Stimulated activated CD4-positive, alpha-beta T cell treated with anti-CD3 and anti-CD28 coated beads, TNF-alpha, amount 100 ng/mL, for 24 hours (primary cell): ENCODE measurements at regions not wholly inside any gene's neighbourhood (a gene's known extent, or its start where the extent isn't known, plus 50 kb on each side); places are given as distances from the start of the nearest gene placed in this dataset.
"Not testable (repeated sequence)": the region's sequence is repeated elsewhere in the genome, so short reads cannot be mapped to it uniquely, and the experiment has no call there.

ENCODE experiments used
- DNase-seq, 3 experiments: peaks; one replicate each; pipeline ENCODE4 v3.0.0-alpha.2; 2020; ENCODE audit warnings: low read depth in 3 of 3

GRCh38 chr22:23460517-23461031, 119.5 kb downstream of the IGLL1 start:
- not testable (repeated sequence) for DNase-seq

- not testable (repeated sequence) for DNase-seq
These were observed 120.2 kb downstream of the IGLL1 start for GRCh38 chr22:23459645-23460516.

DNA sequence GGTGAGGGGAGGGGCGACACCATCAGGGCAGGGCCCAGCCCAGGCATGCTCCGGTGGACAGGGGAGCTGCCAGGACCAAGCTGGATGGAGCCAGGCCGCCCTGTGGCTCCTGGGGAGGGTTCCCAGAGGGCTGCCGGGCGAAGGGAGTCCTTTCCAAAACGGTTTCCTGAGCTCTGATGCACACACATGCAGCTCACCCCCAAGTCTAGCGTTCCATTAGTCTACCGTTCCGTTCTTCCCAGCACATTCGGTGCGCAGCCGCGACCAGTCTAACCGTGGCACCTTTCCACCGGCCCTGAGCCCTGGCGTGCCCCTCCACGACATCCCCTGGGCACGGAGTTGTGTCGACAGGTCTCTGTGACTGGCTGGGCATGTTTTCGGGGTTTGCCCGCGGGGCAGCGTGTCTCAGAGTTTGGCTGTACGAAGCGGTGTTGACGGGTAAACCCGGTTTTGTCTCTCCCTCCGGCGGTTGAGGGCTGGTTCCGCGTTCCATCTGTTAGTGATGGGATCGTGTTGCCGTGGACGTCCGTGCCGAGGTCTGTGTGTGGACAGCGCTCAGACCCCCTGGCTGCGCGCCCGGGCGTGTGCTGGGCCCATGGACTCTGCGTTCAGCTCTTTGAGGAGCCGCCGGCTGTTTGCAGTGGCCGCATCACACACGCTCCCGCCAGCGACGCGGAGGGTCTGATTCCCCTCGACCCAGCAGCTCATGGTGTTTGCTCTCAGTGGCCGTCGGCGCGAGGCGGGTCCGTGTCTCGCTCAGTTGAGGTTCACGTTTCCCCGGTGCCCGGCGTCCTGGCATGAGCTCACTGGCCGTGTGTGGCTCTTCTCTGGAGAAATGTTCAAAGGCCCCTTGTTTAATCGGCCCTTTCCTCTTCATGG, 121.2 kb downstream of the IGLL1 start:
- no peak for DNase-seq

DNA sequence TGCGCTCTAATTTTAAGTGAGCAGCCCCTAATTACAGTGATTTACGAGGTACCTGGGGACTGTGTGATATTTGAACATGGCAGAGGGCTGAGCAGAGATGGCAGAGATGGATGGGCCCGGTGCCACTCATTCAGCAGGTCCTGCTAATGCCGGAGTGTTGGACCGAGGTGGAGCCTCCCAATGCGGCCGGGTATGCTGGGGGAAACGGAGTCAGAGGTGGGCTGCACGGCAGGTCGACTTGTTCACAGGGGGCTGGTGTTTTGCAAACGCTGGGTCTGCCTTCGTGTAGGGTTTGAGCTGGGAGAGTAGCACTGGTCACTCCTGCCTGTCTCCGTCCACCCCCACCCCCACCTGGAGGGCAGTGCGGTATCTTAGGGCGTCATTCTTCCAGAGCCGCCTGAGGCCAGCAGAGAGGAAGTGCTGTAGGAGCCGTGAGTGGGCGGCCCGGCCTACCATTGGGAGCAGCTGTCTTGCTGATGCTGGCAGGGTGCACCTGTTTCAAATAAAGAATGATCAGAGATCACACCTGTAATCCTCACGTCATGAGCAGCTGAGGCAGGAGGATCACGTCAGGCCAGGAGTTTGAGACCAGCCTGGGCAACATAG, 122.6 kb downstream of the IGLL1 start:
- no peak for DNase-seq

DNA sequence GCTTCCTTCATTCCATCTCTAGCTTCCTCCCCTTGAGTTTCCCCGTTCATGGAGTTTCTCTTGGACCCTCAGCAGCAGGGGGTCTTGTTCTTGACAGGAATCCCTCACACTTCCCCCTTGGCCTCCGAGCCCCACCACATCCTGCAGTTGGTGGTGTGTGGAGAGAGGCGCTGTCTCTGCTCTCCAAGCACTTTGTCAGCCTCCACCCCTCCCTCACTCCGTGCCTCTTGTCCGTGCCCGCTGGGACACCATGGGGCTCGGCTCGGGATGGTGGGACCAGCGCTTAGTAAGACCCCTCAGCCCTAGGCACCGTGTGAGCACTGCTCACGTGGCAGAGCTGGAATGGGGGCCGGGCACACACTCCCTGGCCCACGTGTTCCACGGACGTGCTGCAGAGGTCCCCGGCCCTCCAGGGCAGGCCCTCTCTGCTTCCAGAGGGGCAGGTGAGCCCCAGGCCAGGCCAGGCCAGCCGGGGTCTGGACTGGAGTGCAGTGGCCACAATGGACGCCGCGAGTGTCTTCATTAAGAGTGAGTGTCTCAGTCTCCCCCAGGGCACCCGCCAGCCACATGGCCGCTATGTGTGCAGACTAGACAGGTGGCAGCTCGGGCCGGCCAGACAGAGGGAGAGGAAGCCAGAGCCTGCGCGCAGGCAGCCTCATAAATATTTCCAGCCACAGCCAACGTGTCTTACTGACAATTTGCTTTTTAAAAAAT, 123.3 kb downstream of the IGLL1 start:
- not testable (repeated sequence) for DNase-seq

DNA sequence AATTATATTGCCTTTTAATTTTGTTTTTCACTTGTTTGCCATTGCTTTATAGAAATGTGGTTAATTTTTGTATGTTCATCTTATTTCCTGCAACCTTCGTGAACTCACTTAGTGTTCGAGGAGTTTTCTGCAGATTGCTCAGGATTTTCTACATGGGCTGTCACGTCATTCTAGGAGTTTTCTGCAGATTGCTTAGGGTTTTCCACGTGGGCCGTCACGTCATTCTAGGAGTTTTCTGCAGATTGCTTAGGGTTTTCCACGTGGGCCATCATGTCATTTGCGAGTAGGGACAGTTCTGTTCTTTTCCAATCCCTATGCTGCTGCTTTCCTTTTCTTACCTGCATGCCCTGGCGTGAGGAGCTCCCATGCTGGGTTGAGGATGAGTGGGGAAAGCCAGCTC, 125.7 kb downstream of the IGLL1 start:
- DNase-seq: not testable (repeated sequence)

GRCh38 chr22:23453277-23453676, 126.8 kb downstream of the IGLL1 start:
- DNase-seq: no peak

DNA sequence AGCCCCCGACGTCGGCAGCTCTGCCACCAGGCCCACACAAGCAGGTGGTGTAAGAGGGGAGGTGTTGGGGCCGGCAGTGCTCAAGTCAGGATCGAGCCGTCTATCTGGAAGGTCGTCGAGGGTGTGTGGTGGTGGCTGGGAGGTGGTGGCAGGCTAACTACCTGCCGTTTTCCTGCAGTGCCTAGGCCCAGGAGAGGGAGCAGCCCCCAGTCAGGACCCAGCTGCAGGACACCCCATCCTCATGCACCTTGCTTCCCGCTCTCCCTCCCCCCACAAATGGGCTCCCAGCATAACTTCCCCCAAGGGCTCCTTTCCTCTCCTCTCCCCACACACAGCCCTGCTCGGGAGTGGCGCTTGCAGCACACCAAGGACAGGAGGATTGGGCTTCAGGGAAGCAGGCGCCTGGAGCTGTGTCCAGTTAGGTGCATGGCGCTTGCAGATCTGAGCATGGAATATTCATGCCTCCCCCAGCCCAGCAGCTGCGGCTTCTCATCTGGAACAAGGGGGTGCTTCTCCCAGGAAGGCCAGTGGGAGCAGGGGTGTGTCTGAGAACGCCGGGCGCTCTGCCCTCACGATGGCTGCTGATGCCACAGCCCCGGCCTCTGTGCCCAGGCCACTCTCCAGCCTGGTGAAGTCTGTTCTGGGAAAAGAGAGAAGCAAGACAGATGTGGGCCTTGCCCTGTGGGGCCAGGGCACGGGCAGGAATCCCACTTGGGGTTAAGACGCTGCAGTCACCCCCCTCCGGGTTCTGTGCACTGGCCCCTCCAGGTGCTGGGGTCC, 127.7 kb downstream of the IGLL1 start:
- no peak for DNase-seq

DNA sequence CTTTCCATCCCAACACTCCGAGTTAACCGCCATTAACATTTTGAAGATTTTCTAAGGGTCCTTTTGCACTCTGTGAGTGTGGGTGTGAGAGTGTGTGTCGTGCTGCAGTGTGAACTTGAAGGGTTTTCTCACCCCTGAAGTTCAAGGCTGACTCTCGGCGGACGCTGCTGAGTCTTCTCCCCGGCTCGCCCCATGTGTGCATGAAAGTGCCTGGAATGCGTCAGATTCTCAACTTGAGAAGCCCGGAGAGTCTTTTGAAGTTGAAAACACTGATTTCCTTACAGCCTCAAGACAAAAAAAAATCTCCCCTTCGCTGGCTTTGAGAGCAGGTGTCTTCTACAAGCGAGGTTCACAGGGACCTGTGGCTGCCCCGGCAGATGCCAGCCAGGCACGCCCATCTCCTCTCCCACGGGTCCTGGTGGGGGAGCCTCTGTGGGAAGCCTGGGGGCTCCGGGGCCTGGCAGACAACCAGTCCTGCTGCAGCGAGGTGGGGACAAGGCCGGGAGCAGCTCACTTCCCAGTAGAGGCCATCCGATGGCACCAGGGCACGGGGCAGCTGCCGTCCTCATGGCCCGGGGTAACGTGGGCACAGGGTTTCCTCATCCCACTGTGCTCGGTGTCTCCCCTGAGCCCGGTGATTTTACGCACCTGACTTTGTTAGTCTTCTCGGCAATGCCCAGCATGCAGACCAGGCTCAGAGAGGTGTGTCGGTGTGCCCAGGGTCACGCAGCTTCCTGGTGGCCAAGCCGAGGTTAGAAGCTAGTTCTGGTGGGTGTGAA, 128.4 kb downstream of the IGLL1 start:
- DNase-seq: not testable (repeated sequence)

DNA sequence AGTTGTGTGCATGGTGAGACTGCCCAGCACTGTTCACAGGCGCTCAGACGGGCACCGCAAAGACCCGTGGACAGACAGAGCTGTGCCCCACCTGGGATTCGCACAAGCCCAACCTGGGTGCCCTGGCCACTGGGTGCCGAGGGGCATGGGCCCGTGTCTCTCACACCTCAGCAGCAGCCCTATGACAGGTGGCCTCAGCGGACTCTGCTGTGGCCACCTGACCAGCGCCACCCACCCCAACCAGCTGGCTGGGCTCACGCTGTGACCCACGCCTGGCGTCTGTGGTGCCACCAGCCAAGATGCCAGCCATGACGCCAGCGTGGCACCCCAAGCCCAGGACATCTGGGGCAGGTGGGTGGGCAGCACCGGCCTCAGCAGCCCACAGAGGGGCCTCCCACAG, 129.3 kb downstream of the IGLL1 start:
- not testable (repeated sequence) for DNase-seq

DNA sequence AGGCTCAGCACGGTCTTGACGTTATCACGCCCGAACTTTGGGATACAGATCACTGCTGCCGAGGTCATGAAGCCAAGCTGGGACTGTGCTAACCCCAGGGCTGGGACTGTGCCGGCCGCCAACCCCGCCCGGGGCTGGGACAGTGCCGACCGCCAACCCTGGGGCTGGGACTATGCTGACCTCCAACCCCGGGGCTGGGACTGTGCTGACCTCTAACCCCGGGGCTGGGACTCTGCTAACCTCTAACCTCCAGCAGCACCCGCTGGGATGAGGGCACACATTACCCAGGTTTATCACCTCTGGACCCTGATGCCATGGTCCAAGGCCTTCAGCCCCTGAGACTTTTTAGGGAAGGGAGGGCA, 129.7 kb downstream of the IGLL1 start:
- DNase-seq: no peak

DNA sequence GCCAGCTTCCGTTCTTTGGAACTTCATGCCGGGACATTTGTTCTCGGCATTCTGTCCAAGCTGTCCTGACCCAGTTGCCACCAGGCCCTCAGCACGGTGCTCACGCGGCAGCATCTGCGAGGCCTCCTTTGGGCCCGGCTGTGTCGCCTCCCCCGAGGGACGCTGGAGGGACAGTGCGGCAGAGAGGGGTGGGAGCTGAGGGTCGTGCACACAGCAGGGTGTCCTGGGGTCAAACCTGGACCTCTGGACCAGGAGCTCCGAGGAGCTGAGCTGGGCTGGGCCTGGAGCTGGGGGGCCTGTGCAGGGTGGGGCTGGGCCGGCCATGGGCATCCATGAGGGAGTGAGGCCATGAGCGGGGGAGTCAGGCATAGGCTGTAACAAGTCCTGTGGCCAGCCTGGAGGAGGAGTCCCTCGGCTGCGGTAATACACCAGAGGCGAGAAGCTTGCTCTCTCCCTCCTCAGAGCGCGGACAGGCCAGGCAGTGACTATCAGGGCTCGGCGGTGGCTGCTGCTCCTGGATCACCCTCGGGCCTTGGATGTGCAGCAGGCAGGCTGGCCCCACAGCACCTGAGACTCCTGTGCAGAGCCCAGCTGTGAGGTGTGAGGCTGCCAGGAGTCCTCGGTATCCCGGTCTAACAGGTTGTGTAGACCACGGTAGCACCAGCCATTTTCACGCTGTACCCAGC, 130.2 kb downstream of the IGLL1 start:
- DNase-seq: not testable (repeated sequence)

DNA sequence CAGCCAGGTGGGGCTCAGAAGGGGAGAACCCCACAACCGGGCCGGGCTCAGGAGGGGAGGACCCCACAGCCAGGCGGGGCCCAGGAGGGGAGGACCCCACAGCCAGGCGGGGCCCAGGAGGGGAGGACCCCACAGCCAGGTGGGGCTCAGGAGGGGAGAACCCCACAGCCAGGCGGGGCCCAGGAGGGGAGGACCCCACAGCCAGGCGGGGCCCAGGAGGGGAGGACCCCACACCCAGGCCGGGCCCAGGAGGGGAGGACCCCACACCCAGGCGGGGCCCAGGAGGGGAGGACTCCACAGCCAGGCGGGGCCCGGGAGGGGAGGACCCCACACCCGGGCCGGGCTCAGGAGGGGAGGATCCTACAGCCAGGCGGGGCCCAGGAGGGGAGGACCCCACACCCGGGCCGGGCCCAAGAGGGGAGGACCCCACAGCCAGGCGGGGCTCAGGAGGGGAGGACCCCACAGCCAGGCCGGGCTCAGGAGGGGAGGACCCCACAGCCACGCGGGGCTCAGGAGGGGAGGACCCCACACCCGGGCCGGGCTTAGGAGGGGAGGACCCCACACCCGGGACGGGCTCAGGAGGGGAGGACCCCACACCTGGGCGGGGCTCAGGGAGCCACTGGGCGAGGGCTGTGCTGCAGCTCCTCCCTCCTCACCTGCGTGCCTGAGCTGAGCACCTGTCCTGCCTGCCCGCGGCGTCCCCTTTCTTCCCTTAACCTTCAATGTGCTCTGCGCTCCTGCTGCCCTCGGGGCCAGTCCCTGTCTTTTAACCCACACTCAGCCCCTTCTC, 131.4 kb downstream of the IGLL1 start:
- DNase-seq: not testable (repeated sequence)

- no peak for DNase-seq
These were observed 133.2 kb downstream of the IGLL1 start for GRCh38 chr22:23446796-23447350.

GRCh38 chr22:23446194-23446593, 133.9 kb downstream of the IGLL1 start:
- DNase-seq: not testable (repeated sequence)

DNA sequence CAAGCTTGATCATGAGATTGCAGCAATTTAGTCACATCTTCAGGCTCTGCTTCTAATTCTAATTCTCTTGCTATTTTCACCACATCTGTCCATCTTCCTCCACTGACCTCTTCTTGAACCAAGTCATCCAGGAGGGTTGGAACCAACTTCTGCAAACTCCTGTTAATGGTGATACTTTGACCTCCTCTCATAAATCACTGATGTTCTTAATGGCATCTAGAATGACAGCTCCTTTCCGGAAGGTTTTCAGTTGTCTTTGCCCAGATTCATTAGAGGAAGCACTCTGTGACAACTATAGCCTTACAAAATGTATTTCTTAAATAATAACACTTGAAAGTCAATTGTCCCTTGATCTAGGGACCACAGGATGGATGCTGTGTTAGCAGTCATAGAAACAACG, 136.2 kb downstream of the IGLL1 start:
- DNase-seq: not testable (repeated sequence)

DNA sequence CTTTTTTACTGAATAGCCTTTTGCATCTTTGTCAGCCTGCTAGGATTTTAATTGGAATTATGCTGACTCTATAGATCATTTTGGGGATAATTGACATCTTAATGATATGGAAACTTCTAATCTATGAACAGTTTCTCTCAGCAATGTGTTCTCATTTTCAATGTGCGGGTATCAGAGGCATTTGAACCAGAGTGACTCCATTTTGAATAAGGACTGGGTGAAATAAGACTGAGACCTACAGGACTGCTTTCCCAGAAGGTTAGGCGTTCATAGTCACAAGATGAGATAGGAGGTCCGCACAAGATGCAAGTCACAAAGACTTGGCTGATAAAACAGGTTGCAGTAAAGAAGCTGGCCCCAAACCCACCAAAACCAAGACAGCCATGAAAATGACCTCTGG, 140.5 kb downstream of the IGLL1 start:
- not testable (repeated sequence) for DNase-seq

- DNase-seq: no peak
These were observed 141.9 kb downstream of the IGLL1 start for GRCh38 chr22:23438216-23438615.
